IMR-90 (cell line): ENCODE measurements at regions not wholly inside any gene's neighbourhood (a gene's known extent, or its start where the extent isn't known, plus 50 kb on each side); places are given as distances from the start of the nearest gene placed in this dataset.

Experiments used
- ATAC-seq: fragments of 200-7000 bp; cut with Tn5 transposase; 2 replicates; pipeline ENCODE4 v1.9.1; 2020; ENCODE audit warnings: low read depth, mild to moderate bottlenecking, moderate library complexity
- BruUV-seq: library from RNA; stranded (reverse); fragments of 400-500 nt; replicated peaks from 2 replicates; lab custom pipeline; 2021; lab: Mats Ljungman, UMichigan
- CTCF ChIA-PET: fragments of 300-600 bp; formaldehyde crosslinking; extraction: SDS; loops from one replicate; lab custom pipeline; 2021; ENCODE audit warnings: antibody characterized with exemption; lab: Yijun Ruan, JAX
- POLR2A ChIA-PET: fragments of 300-600 bp; sonication (Branson Sonifier 250); formaldehyde crosslinking; loops from one replicate; lab custom pipeline; 2022; ENCODE audit warnings: antibody characterized with exemption; ENCODE audit not compliant: unreplicated experiment; lab: Charles Lee
- DNase-seq: peaks from one replicate; pipeline ENCODE4 v3.0.0; 2013
- H2AFZ ChIP-seq: replicated peaks from 2 replicates; pipeline ENCODE3; 2013; ENCODE audit warnings: low read length, mild to moderate bottlenecking; ENCODE audit not compliant: poor library complexity
- H2AK5ac ChIP-seq: 2 replicates; pipeline ENCODE4 v1.6.1; 2013; ENCODE audit warnings: low read depth, low read length, inconsistent platforms
- H2AK9ac ChIP-seq: replicated peaks from 2 replicates; pipeline ENCODE3; 2013; ENCODE audit warnings: mild to moderate bottlenecking, low read depth, low read length, moderate library complexity; ENCODE audit not compliant: poor library complexity
- H2BK120ac ChIP-seq: 2 replicates; pipeline ENCODE4 v1.6.1; 2013; ENCODE audit warnings: low read depth, low read length, inconsistent platforms
- H2BK15ac ChIP-seq: 3 replicates; pipeline ENCODE4 v1.6.1; 2013; ENCODE audit warnings: low read depth, low read length, inconsistent platforms
- H2BK20ac ChIP-seq: 2 replicates; pipeline ENCODE4 v1.6.1; 2013; ENCODE audit warnings: low read depth, mild to moderate bottlenecking, inconsistent platforms, low read length, moderate library complexity
- H2BK5ac ChIP-seq: 2 replicates; pipeline ENCODE4 v1.6.1; 2013; ENCODE audit warnings: mild to moderate bottlenecking, low read depth, low read length, inconsistent platforms; ENCODE audit not compliant: poor library complexity, severe bottlenecking
- H3K14ac ChIP-seq: replicated peaks from 2 replicates; pipeline ENCODE4 v1.6.1; 2013; ENCODE audit warnings: low read depth, low read length, inconsistent platforms
- H3K18ac ChIP-seq: 2 replicates; pipeline ENCODE4 v1.6.1; 2013; ENCODE audit warnings: low read depth, low read length, control low read depth
- H3K23ac ChIP-seq: 2 replicates; pipeline ENCODE4 v1.6.1; 2013; ENCODE audit warnings: low read depth, low read length, inconsistent platforms
- H3K27ac ChIP-seq: 2 replicates; pipeline ENCODE4 v1.5.1; 2013; ENCODE audit warnings: mild to moderate bottlenecking, control low read depth, low read length; ENCODE audit not compliant: insufficient read depth
- H3K27me3 ChIP-seq: 2 replicates; pipeline ENCODE4 v1.6.1; 2013; ENCODE audit warnings: low read length; ENCODE audit not compliant: control insufficient read depth, insufficient read depth
- H3K36me3 ChIP-seq: 2 replicates; pipeline ENCODE4 v1.6.1; 2013; ENCODE audit warnings: low read length, mixed read lengths; ENCODE audit not compliant: control insufficient read depth, insufficient read depth
- H3K4ac ChIP-seq: 2 replicates; pipeline ENCODE4 v1.6.1; 2013; ENCODE audit warnings: low read depth, low read length, inconsistent platforms
- H3K4me1 ChIP-seq: 2 replicates; pipeline ENCODE4 v1.6.1; 2013; ENCODE audit warnings: low read length, mixed read lengths; ENCODE audit not compliant: control insufficient read depth, insufficient read depth
- H3K4me2 ChIP-seq: 2 replicates; pipeline ENCODE4 v1.6.1; 2013; ENCODE audit warnings: low read depth, mild to moderate bottlenecking, control low read depth, low read length, moderate library complexity
- H3K4me3 ChIP-seq: 2 replicates; pipeline ENCODE4 v1.5.1; 2013; ENCODE audit warnings: low read depth, mild to moderate bottlenecking, control low read depth, low read length, moderate library complexity; ENCODE audit not compliant: insufficient read depth
- H3K56ac ChIP-seq: 2 replicates; pipeline ENCODE4 v1.6.1; 2013; ENCODE audit warnings: low read length, inconsistent platforms; ENCODE audit not compliant: insufficient read depth; ENCODE audit errors: extremely low read depth
- H3K79me1 ChIP-seq, 2 experiments: 2 replicates each; pipeline ENCODE4 v1.6.1; 2013; ENCODE audit warnings: low read length in 2 of 2, inconsistent platforms in 1 of 2, low read depth in 1 of 2
- H3K9ac ChIP-seq: 2 replicates; pipeline ENCODE4 v1.6.1; 2013; ENCODE audit warnings: low read depth, low read length, control low read depth
- H3K9me1 ChIP-seq: 2 replicates; pipeline ENCODE4 v1.6.1; 2013; ENCODE audit warnings: low read length, inconsistent platforms; ENCODE audit not compliant: insufficient read depth
- H3K9me3 ChIP-seq: 2 replicates; pipeline ENCODE4 v1.6.1; 2013; ENCODE audit warnings: low read length; ENCODE audit not compliant: control insufficient read depth, insufficient read depth
- H4K20me1 ChIP-seq: 2 replicates; pipeline ENCODE4 v1.6.1; 2013; ENCODE audit warnings: low read length, inconsistent platforms; ENCODE audit not compliant: insufficient read depth
- H4K5ac ChIP-seq: 2 replicates; pipeline ENCODE4 v1.6.1; 2013; ENCODE audit warnings: mild to moderate bottlenecking, low read depth, low read length, control low read depth
- H4K8ac ChIP-seq, 2 experiments: 2 replicates each; pipeline ENCODE4 v1.6.1; 2013; ENCODE audit warnings: low read depth in 2 of 2, low read length in 2 of 2, control low read depth in 1 of 2, inconsistent platforms in 1 of 2
- H4K91ac ChIP-seq: 2 replicates; pipeline ENCODE4 v1.6.1; 2013; ENCODE audit warnings: low read depth, low read length, inconsistent platforms; ENCODE audit not compliant: insufficient read depth
- BHLHE40 ChIP-seq: fragments of 150-350 bp; IDR thresholded peaks from 2 replicates; pipeline ENCODE4 v1.6.1; 2016; ENCODE audit warnings: mild to moderate bottlenecking, low read depth, low read length
- CEBPB ChIP-seq: IDR thresholded peaks from 2 replicates; pipeline ENCODE4 v1.6.1; 2012; ENCODE audit warnings: low read depth, low read length, improper control_type of control experiment
- CHD1 ChIP-seq: IDR thresholded peaks from 2 replicates; pipeline ENCODE4 v1.6.1; 2012; ENCODE audit warnings: low read depth, low read length, improper control_type of control experiment
- CTCF ChIP-seq: conservative IDR thresholded peaks from 2 replicates; pipeline ENCODE4 v1.5.1; 2012; ENCODE audit warnings: mild to moderate bottlenecking, low read depth, low read length, improper control_type of control experiment
- ELK1 ChIP-seq: fragments of 150-350 bp; IDR thresholded peaks from 2 replicates; pipeline ENCODE4 v1.6.1; 2016; ENCODE audit warnings: low read depth, mild to moderate bottlenecking, low read length, moderate library complexity, borderline replicate concordance
- FOS ChIP-seq: fragments of 150-350 bp; IDR thresholded peaks from 2 replicates; pipeline ENCODE4 v1.6.1; 2016; ENCODE audit warnings: low read depth, low read length
- MAFK ChIP-seq: IDR thresholded peaks from 2 replicates; pipeline ENCODE4 v1.6.1; 2012; ENCODE audit warnings: low read depth, low read length, improper control_type of control experiment
- MAZ ChIP-seq: IDR thresholded peaks from 2 replicates; pipeline ENCODE4 v1.6.1; 2012; ENCODE audit warnings: low read depth, mild to moderate bottlenecking, low read length, improper control_type of control experiment, moderate library complexity, borderline replicate concordance
- NFE2L2 ChIP-seq: fragments of 150-350 bp; IDR thresholded peaks from 2 replicates; pipeline ENCODE4 v1.6.1; 2016; ENCODE audit warnings: low read depth, mild to moderate bottlenecking, low read length
- POLR2A ChIP-seq: IDR thresholded peaks from 2 replicates; pipeline ENCODE4 v1.6.1; 2012; ENCODE audit warnings: mild to moderate bottlenecking, low read depth, low read length
- RAD21 ChIP-seq: IDR thresholded peaks from 2 replicates; pipeline ENCODE4 v1.6.1; 2012; ENCODE audit warnings: low read length, improper control_type of control experiment
- RCOR1 ChIP-seq: IDR thresholded peaks from 2 replicates; pipeline ENCODE4 v1.6.1; 2012; ENCODE audit warnings: mild to moderate bottlenecking, low read length, improper control_type of control experiment; ENCODE audit not compliant: insufficient replicate concordance
- SMC3 ChIP-seq: fragments of 150-350 bp; IDR thresholded peaks from 2 replicates; pipeline ENCODE4 v1.6.1; 2016; ENCODE audit warnings: low read depth, mild to moderate bottlenecking, antibody characterized with exemption, low read length, moderate library complexity
- WGBS, 2 experiments: methylation state at CpG; one replicate each; pipeline versions ENCODE4 v1.1.5 to v1.1.7; 2013; ENCODE audit warnings: missing lambda C conversion rate in 2 of 2; ENCODE audit not compliant: insufficient read length in 1 of 2; ENCODE audit errors: extremely low coverage in 2 of 2; 5-methylcytosine and 5-hydroxymethylcytosine counted together
- dilution Hi-C: fragments of 300-500 bp; cut with HindIII; formaldehyde crosslinking; loops from one replicate; pipeline ENCODE4 v1.14.3; 2018; ENCODE audit warnings: low sequenced_read_pairs; ENCODE audit not compliant: unreplicated experiment
- in situ Hi-C: fragments of 300-500 bp; cut with MboI; formaldehyde crosslinking; loops from 3 replicates; pipeline ENCODE4 v1.14.3; 2019; ENCODE audit warnings: low sequenced_read_pairs, inconsistent platforms, mixed read lengths
- intact Hi-C: fragments of 100-400 bp; cut with micrococcal nuclease; formaldehyde crosslinking; loops from 2 replicates; pipeline ENCODE4 v1.10.0; 2022
- TF ChIP-seq, protein P1 (sequence below): fragments of 150-350 bp; IDR thresholded peaks from 2 replicates; pipeline ENCODE4 v1.6.1; 2017; ENCODE audit warnings: mild to moderate bottlenecking, antibody characterized with exemption, low read length, low read depth

DNA sequence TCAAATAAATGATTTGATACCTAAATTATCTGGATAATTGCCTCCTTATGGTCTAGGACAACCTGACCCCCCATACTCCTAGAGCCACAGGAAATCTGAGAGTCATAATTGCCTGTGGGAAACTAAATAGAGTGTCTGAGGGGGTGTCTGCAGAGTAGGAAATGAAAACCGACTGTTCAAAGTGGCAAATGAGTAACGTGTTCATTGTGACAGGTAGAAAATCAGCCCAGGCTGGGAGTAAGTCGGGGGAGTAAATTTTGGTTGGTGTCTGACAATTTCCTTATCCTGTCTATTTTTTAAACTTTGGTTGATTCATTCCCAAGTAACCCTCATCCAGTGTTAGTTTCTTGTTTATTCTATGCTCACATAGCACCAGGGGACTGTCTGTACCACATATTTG lies 51.6 kb upstream of the HOXC13 start:
- TF ChIP-seq RAD21 (no peak), MAFK (no peak), CEBPB (no peak), CHD1 (no peak), BHLHE40 (no peak), POLR2A (no peak), SMC3 (no peak), ELK1 (no peak), CTCF (no peak), MAZ (no peak), RCOR1 (no peak), NFE2L2 (no peak), FOS (no peak)
- TF ChIP-seq, protein P1, sequence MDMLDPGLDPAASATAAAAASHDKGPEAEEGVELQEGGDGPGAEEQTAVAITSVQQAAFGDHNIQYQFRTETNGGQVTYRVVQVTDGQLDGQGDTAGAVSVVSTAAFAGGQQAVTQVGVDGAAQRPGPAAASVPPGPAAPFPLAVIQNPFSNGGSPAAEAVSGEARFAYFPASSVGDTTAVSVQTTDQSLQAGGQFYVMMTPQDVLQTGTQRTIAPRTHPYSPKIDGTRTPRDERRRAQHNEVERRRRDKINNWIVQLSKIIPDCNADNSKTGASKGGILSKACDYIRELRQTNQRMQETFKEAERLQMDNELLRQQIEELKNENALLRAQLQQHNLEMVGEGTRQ = no peak
- Histone ChIP-seq H2AK9ac (no peak overlapping the region), H3K27me3 (peaks cover 14% of the 10 kb centered on the region), H3K56ac (no peak overlapping the region), H3K9ac (no peak overlapping the region), H2BK120ac (no peak overlapping the region), H2BK15ac (no peak overlapping the region), H3K36me3 (no peaks in the 10 kb centered on the region), H4K20me1 (no peaks in the 10 kb centered on the region), H3K23ac (no peak overlapping the region), H3K9me1 (no peaks in the 10 kb centered on the region), H3K27ac (no peak overlapping the region), H2BK20ac (no peak overlapping the region), H2AFZ (no peak overlapping the region), H3K14ac (no peak overlapping the region), H3K4me1 (no peaks in the 10 kb centered on the region), H4K5ac (no peak overlapping the region), H3K9me3 (no peaks in the 10 kb centered on the region), H3K4ac (no peak overlapping the region), H3K4me3 (no peak overlapping the region), H3K18ac (no peak overlapping the region), H4K8ac (no peak overlapping the region), H2AK5ac (no peak overlapping the region), H2BK5ac (no peak overlapping the region), H4K91ac (no peak overlapping the region), H3K79me1 (no peaks in the 10 kb centered on the region), H3K4me2 (no peak overlapping the region)
- POLR2A ChIA-PET = no interaction called here
- BruUV-seq = no TSS peak
- intact Hi-C loops = no loop called here
- CTCF ChIA-PET = no interaction called here
- ATAC-seq (no peak), DNase-seq (no peak)
- in situ Hi-C loops = no loop called here
- no CpG with 5 or more reads among the region's 3 CpGs for WGBS, 2 experiments
- dilution Hi-C loops = no loop called here
